Endodermal cell (in vitro differentiated cells): ENCODE measurements at regions not wholly inside any gene's neighbourhood (a gene's known extent, or its start where the extent isn't known, plus 50 kb on each side); places are given as distances from the start of the nearest gene placed in this dataset.
"Not testable (repeated sequence)": the region's sequence is repeated elsewhere in the genome, so short reads cannot be mapped to it uniquely, and the experiment has no call there.

Experiments used
- DNase-seq: peaks from one replicate; pipeline ENCODE4 v3.0.0-alpha.2; 2017
- H3K27ac ChIP-seq: 2 replicates; pipeline ENCODE4 v1.5.1; 2013; ENCODE audit warnings: mild to moderate bottlenecking, low read depth, low read length, moderate library complexity
- H3K27me3 ChIP-seq: 2 replicates; pipeline ENCODE4 v1.6.1; 2013; ENCODE audit warnings: mild to moderate bottlenecking, low read length, moderate library complexity; ENCODE audit not compliant: insufficient read depth, control insufficient read depth, poor library complexity, severe bottlenecking
- H3K36me3 ChIP-seq: 2 replicates; pipeline ENCODE4 v1.7.0; 2013; ENCODE audit warnings: mild to moderate bottlenecking, low read length, moderate library complexity; ENCODE audit not compliant: control insufficient read depth, insufficient read depth
- H3K4me1 ChIP-seq: one replicate; pipeline ENCODE4 v1.7.0; 2013; ENCODE audit warnings: low read length; ENCODE audit not compliant: control insufficient read depth, insufficient read depth
- H3K4me3 ChIP-seq: 2 replicates; pipeline ENCODE4 v1.5.1; 2013; ENCODE audit warnings: mild to moderate bottlenecking, low read length, moderate library complexity
- H3K9ac ChIP-seq: 2 replicates; pipeline ENCODE4 v1.6.1; 2013; ENCODE audit warnings: mild to moderate bottlenecking, low read length, moderate library complexity; ENCODE audit not compliant: poor library complexity, severe bottlenecking; ENCODE audit errors: extremely low read depth
- H3K9me3 ChIP-seq: 2 replicates; pipeline ENCODE4 v1.6.1; 2013; ENCODE audit warnings: mild to moderate bottlenecking, low read length, moderate library complexity; ENCODE audit not compliant: control insufficient read depth
- H3K27ac Mint-ChIP-seq: 2 replicates; pipeline ENCODE4 v1.8.0; 2020; ENCODE audit warnings: mixed read lengths
- H3K27me3 Mint-ChIP-seq: 2 replicates; pipeline ENCODE4 v1.8.0; 2021; ENCODE audit warnings: mild to moderate bottlenecking, mixed read lengths; ENCODE audit not compliant: insufficient read depth
- H3K36me3 Mint-ChIP-seq: 2 replicates; pipeline ENCODE4 v1.8.0; 2020; ENCODE audit warnings: low read depth, mixed read lengths
- H3K4me1 Mint-ChIP-seq: 2 replicates; pipeline ENCODE4 v1.8.0; 2020; ENCODE audit warnings: mixed read lengths
- H3K4me3 Mint-ChIP-seq: 2 replicates; pipeline ENCODE4 v1.8.0; 2020; ENCODE audit warnings: mild to moderate bottlenecking, moderate library complexity, mixed read lengths
- H3K9me3 Mint-ChIP-seq: 2 replicates; pipeline ENCODE4 v1.8.0; 2020; ENCODE audit warnings: mild to moderate bottlenecking, mixed read lengths
- CTCF ChIP-seq: fragments of 200-600 bp; sonication (generic); conservative IDR thresholded peaks from 2 replicates; pipeline ENCODE4 v1.5.0; 2021; ENCODE audit warnings: antibody characterized with exemption, mild to moderate bottlenecking
- WGBS, 2 experiments: methylation state at CpG; one replicate each; pipeline versions ENCODE4 v1.1.5 to v1.1.7; 2013; ENCODE audit warnings: missing lambda C conversion rate in 2 of 2, mixed read lengths in 1 of 2; ENCODE audit not compliant: insufficient coverage in 1 of 2, insufficient read length in 1 of 2; 5-methylcytosine and 5-hydroxymethylcytosine counted together

- H3K27me3 ChIP-seq, result no peaks in the 10 kb centered on the region
- no peaks in the 10 kb centered on the region for H3K9me3 ChIP-seq
- Mint-ChIP-seq H3K4me1 (no peaks in the 10 kb centered on the region), H3K27me3 (no peaks in the 10 kb centered on the region), H3K36me3 (no peaks in the 10 kb centered on the region), H3K9me3 (no peaks in the 10 kb centered on the region), H3K4me3 (no peak overlapping the region), H3K27ac (no peak overlapping the region)
- H3K4me1 ChIP-seq, result no peaks in the 10 kb centered on the region
- H3K9ac ChIP-seq, result no peak overlapping the region
- TF ChIP-seq CTCF, result no peak
- DNase-seq, result no peak
- H3K27ac ChIP-seq, result no peak overlapping the region
- H3K36me3 ChIP-seq, result no peaks in the 10 kb centered on the region
- no peak overlapping the region for H3K4me3 ChIP-seq
- WGBS, 2 experiments, result 82 to 88% methylated on average over 2 to 4 of the region's 4 CpGs
Observed at GRCh38 chr4:186798951-186799659, 75.4 kb upstream of the FAT1 start.

GRCh38 chr4:186805020-186805820, 81.6 kb upstream of the FAT1 start:
- H3K4me3 ChIP-seq, result no peak overlapping the region
- H3K9me3 ChIP-seq, result no peaks in the 10 kb centered on the region
- no peaks in the 10 kb centered on the region for H3K9me3 Mint-ChIP-seq
- H3K9ac ChIP-seq, result no peak overlapping the region
- H3K4me1 Mint-ChIP-seq, result no peaks in the 10 kb centered on the region
- no peaks in the 10 kb centered on the region for H3K27me3 Mint-ChIP-seq
- WGBS, 2 experiments, result 83 to 91% methylated on average over 5 to 6 of the region's 6 CpGs
- TF ChIP-seq CTCF, result no peak
- no peak for DNase-seq
- no peaks in the 10 kb centered on the region for H3K36me3 ChIP-seq
- no peak overlapping the region for H3K27ac ChIP-seq
- no peak overlapping the region for H3K27ac Mint-ChIP-seq
- no peaks in the 10 kb centered on the region for H3K36me3 Mint-ChIP-seq
- no peaks in the 10 kb centered on the region for H3K4me1 ChIP-seq
- H3K27me3 ChIP-seq, result no peaks in the 10 kb centered on the region
- no peak overlapping the region for H3K4me3 Mint-ChIP-seq

- not testable (repeated sequence) for H3K4me3 Mint-ChIP-seq, H3K4me1 Mint-ChIP-seq, H3K9me3 Mint-ChIP-seq, DNase-seq, H3K27ac ChIP-seq, H3K27ac Mint-ChIP-seq, H3K27me3 Mint-ChIP-seq, H3K36me3 ChIP-seq, H3K9me3 ChIP-seq, H3K9ac ChIP-seq, H3K4me1 ChIP-seq, H3K4me3 ChIP-seq, H3K27me3 ChIP-seq, H3K36me3 Mint-ChIP-seq
- WGBS, 2 experiments, result 94 to 100% methylated on average over 5 of the region's 5 CpGs
Observed at GRCh38 chr4:186805917-186806316, 82.3 kb upstream of the FAT1 start.
